ENCODE measurements at regions not wholly inside any gene's neighbourhood (a gene's known extent, or its start where the extent isn't known, plus 50 kb on each side); places are given as distances from the start of the nearest gene placed in this dataset.

DNA sequence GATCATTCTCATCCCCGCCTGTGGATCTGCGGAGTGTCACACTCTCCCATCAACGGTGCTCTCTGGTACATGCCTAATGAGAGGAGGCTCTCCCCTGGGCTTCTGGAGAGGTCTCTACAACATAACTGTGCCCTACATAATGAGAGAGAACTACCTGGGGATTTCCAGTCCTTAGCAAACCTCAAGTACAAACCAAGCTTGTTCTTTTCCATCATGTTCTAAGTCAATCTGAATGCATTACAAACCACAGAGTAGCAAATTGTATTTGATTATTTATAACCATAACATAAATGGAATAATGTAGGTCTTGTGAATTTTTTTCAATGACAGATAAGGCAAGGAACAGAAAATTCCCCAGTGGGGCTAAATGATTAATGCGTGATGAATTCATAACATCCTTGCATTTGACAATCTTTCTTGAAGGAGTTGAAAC, 412.4 kb upstream of the NRP1 start:
- Histone ChIP-seq H3K9ac (replicated peaks in 1 of 4; ENCODE audit: extremely low read depth in 1 of 4, low read depth in 3 of 4, low read length in 3 of 4) (no peak overlapping the region), H3K27ac (ENCODE audit: low read depth, low read length) (no peak overlapping the region), H3K23me2 (ENCODE audit: low read depth, low read length) (no peaks in the 10 kb centered on the region), H3K36me3 (ENCODE audit: control insufficient read depth in 2 of 4, insufficient read depth in 4 of 4, low read length in 3 of 4) (no peaks in the 10 kb centered on the region), H3K18ac (ENCODE audit: extremely low read depth, low read length) (no peak overlapping the region), H3K4me2 (ENCODE audit: insufficient read depth in 1 of 2, low read depth in 2 of 2, low read length in 2 of 2) (no peak overlapping the region), H2BK5ac (ENCODE audit: low read depth, low read length) (no peak overlapping the region), H4K91ac (replicated peaks; ENCODE audit: insufficient read length, low read length) (no peak overlapping the region), H2BK12ac (ENCODE audit: low read depth, low read length) (no peak overlapping the region), H3K23ac (ENCODE audit: insufficient read length) (no peak overlapping the region), H3K4me1 (replicated peaks in 1 of 4; ENCODE audit: control insufficient read depth in 3 of 4, insufficient read depth in 4 of 4, low read length in 3 of 4) (no peaks in the 10 kb centered on the region), H4K8ac (ENCODE audit: extremely low read depth, insufficient read depth, low read length) (no peak overlapping the region), H2BK15ac (ENCODE audit: low read length) (no peak overlapping the region), H3K79me2 (ENCODE audit: control insufficient read depth in 1 of 2, insufficient read depth in 2 of 2, low read length in 2 of 2) (no peaks in the 10 kb centered on the region), H3K27me3 (replicated peaks in 1 of 4; ENCODE audit: control insufficient read depth in 3 of 4, extremely low read depth in 1 of 4, insufficient read depth in 3 of 4, low read length in 3 of 4) (no peaks in the 10 kb centered on the region), H2AFZ (ENCODE audit: low read length) (no peak overlapping the region), H4K20me1 (replicated peaks in 1 of 2; ENCODE audit: control insufficient read depth in 1 of 2, insufficient read depth in 2 of 2, low read length in 2 of 2) (no peaks in the 10 kb centered on the region), H3K56ac (replicated peaks; ENCODE audit: insufficient read length, low read depth, low read length) (no peak overlapping the region), H4K5ac (ENCODE audit: insufficient read length, low read depth, low read length) (no peak overlapping the region), H3K4me3 (ENCODE audit: extremely low read depth in 1 of 4, insufficient read depth in 2 of 4, low read depth in 3 of 4, low read length in 4 of 4) (no peak overlapping the region), H2BK120ac (replicated peaks; ENCODE audit: low read depth, low read length) (no peak overlapping the region), H3K9me3 (ENCODE audit: insufficient read depth in 2 of 2, low read depth in 1 of 2, low read length in 1 of 2) (no peaks in the 10 kb centered on the region), H2BK20ac (ENCODE audit: low read length) (no peak overlapping the region), H3K4ac (replicated peaks; ENCODE audit: insufficient read length, low read depth, low read length) (no peak overlapping the region), H2AK5ac (ENCODE audit: low read depth, low read length) (no peak overlapping the region), H3K79me1 (ENCODE audit: low read depth, low read length) (no peaks in the 10 kb centered on the region), H3K14ac (ENCODE audit: insufficient read length) (no peak overlapping the region)
- POLR2A ChIA-PET (ENCODE audit: partially characterized antibody): no interaction called here
- WGBS, 2 experiments (ENCODE audit: extremely low coverage in 1 of 2, insufficient coverage in 1 of 2, insufficient read length in 1 of 2, insufficient replicate concordance in 2 of 2, low coverage in 1 of 2, low lambda C conversion rate in 2 of 2, missing lambda C conversion rate in 1 of 2): 80% methylated on average over 4 of the region's 4 CpGs; no CpG with 5 or more reads in 1 of the 2 experiments
- no peak for FAIRE-seq
- DNase-seq (ENCODE audit: low read depth in 1 of 2, low spot score in 2 of 2): no peak
- CTCF ChIA-PET (ENCODE audit: partially characterized antibody): no interaction called here
- no peak for TF ChIP-seq YY1 (IDR thresholded peaks at IDR 0.05; ENCODE audit: low read depth, low read length)
- TF ChIP-seq, protein P1, sequence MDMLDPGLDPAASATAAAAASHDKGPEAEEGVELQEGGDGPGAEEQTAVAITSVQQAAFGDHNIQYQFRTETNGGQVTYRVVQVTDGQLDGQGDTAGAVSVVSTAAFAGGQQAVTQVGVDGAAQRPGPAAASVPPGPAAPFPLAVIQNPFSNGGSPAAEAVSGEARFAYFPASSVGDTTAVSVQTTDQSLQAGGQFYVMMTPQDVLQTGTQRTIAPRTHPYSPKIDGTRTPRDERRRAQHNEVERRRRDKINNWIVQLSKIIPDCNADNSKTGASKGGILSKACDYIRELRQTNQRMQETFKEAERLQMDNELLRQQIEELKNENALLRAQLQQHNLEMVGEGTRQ (IDR thresholded peaks at IDR 0.05; ENCODE audit: low read length): no peak
- no peak for TF ChIP-seq BACH1 (IDR thresholded peaks at IDR 0.05; ENCODE audit: low read length)
- TF ChIP-seq, protein P2, sequence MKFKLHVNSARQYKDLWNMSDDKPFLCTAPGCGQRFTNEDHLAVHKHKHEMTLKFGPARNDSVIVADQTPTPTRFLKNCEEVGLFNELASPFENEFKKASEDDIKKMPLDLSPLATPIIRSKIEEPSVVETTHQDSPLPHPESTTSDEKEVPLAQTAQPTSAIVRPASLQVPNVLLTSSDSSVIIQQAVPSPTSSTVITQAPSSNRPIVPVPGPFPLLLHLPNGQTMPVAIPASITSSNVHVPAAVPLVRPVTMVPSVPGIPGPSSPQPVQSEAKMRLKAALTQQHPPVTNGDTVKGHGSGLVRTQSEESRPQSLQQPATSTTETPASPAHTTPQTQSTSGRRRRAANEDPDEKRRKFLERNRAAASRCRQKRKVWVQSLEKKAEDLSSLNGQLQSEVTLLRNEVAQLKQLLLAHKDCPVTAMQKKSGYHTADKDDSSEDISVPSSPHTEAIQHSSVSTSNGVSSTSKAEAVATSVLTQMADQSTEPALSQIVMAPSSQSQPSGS (IDR thresholded peaks at IDR 0.05; ENCODE audit: low read length): no peak
- no peak for TF ChIP-seq JUN (IDR thresholded peaks at IDR 0.05; ENCODE audit: low read depth, low read length)
- no peak for TF ChIP-seq TAF1 (IDR thresholded peaks at IDR 0.05; ENCODE audit: low read depth, low read length)
- no peak for TF ChIP-seq KDM5A (IDR thresholded peaks at IDR 0.05; ENCODE audit: low read length)
- TF ChIP-seq, protein P3, sequence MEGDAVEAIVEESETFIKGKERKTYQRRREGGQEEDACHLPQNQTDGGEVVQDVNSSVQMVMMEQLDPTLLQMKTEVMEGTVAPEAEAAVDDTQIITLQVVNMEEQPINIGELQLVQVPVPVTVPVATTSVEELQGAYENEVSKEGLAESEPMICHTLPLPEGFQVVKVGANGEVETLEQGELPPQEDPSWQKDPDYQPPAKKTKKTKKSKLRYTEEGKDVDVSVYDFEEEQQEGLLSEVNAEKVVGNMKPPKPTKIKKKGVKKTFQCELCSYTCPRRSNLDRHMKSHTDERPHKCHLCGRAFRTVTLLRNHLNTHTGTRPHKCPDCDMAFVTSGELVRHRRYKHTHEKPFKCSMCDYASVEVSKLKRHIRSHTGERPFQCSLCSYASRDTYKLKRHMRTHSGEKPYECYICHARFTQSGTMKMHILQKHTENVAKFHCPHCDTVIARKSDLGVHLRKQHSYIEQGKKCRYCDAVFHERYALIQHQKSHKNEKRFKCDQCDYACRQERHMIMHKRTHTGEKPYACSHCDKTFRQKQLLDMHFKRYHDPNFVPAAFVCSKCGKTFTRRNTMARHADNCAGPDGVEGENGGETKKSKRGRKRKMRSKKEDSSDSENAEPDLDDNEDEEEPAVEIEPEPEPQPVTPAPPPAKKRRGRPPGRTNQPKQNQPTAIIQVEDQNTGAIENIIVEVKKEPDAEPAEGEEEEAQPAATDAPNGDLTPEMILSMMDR (IDR thresholded peaks at IDR 0.05; ENCODE audit: control extremely low read depth in 1 of 3, insufficient read depth in 1 of 3, low read depth in 1 of 3, low read length in 3 of 3): no peak
- TF ChIP-seq SIN3A (conservative IDR thresholded peaks at IDR 0.05 in 1 of 2, IDR thresholded peaks at IDR 0.05 in 1 of 2; ENCODE audit: low read depth in 1 of 2, low read length in 2 of 2): no peak
- TF ChIP-seq MAFK (IDR thresholded peaks at IDR 0.05; ENCODE audit: low read depth, low read length): no peak

Data from H1 (cell line).